NCI-H2107 (cell line): ENCODE measurements at regions not wholly inside any gene's neighbourhood (a gene's known extent, or its start where the extent isn't known, plus 50 kb on each side); places are given as distances from the start of the nearest gene placed in this dataset.
"Not testable (repeated sequence)": the region's sequence is repeated elsewhere in the genome, so short reads cannot be mapped to it uniquely, and the experiment has no call there.

Source experiments
- DNase-seq: peaks from one replicate; lab custom pipeline; 2025; lab: John Stamatoyannopoulos, UW

DNA sequence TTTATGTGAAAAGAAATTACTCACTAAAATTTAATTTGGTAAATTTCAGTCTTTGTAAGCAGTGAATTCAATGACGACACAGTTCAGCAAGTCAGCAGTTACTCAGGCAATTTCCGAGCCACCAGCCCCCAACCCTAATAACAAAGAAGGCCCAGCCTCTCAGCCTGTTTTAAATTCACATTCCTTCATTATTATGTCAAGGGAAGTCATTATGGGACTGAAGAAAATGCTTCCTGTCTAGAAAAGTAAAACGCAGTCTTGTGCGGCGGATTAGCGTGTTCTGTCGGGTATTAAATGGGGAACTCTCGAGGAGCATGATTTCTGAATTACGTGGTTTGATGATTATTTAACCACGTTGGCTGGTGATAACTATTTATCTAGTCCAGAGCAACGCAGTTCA lies 177.6 kb downstream of the AIPL1 start:
- no peak for DNase-seq

DNA sequence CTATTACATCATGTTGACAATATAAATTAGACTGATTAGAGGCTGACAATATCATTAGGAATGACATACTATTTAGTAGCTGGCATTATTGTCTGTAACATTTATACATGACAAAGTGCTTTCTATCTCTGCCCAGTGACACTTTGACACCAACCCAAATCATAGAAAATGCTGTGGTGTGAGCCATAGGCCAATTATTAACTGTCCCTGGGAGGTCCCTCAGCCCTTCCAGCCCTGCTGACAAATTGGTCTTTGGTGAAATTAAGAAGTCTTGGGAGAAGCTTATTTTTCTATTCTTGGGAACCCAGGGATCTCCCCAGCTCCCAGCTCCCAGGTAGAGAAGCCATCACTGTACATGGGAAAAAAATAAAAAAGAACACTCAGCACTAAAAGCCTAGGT lies 179.6 kb downstream of the AIPL1 start:
- no peak for DNase-seq

DNA sequence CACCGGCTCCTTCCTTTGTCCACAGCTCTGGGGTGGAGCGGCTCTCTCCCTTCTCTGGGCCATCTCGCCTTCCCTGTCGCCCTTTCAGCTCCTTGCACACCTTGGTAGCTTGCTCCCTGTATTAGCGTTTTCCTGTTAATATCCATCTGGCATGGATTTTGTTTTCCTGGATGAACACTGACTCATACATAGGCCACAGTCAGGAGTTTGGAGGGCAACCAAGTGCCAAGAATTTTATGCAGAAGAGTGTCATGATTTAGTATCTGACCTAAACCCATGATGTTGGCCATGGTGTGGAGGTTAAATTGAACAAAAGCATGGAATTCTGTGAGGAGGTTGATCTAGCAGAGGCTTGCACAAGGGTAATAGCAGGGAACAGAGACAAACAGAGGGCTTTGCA lies 180.9 kb downstream of the AIPL1 start:
- no peak for DNase-seq

GRCh38 chr17:6251640-6252039 lies 181.5 kb downstream of the WSCD1 start:
- DNase-seq, result not testable (repeated sequence)

- no peak for DNase-seq
Measured at GRCh38 chr17:6249732-6250131, 179.6 kb downstream of the WSCD1 start.

GRCh38 chr17:6248061-6248460 lies 177.9 kb downstream of the WSCD1 start:
- no peak for DNase-seq

- no peak for DNase-seq
Measured at GRCh38 chr17:6245301-6246177, 175.4 kb downstream of the WSCD1 start.

- DNase-seq, result no peak
Measured at GRCh38 chr17:6244796-6245195, 174.6 kb downstream of the WSCD1 start.

GRCh38 chr17:6244253-6244652 lies 174.1 kb downstream of the WSCD1 start:
- no peak for DNase-seq

DNA sequence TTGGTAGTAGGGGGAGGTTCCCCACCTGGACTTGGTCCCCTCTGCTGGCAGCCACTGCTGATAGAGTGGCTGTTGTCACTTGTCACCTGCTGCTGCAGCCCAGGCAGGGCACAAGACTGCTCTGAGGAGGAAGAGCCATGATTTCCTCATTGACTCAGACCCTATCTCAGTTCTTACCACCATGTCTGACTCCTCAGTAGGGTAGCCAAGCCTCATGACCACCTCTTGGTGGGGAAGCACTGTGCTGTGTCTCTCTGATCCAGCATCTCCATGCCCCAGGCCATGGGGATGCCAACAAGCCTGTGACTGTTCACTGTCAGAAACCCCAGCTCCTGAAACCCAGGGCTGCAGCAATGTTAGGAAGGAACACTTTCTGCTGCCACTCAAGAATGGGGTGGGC lies 173.0 kb downstream of the WSCD1 start:
- DNase-seq, result no peak

DNA sequence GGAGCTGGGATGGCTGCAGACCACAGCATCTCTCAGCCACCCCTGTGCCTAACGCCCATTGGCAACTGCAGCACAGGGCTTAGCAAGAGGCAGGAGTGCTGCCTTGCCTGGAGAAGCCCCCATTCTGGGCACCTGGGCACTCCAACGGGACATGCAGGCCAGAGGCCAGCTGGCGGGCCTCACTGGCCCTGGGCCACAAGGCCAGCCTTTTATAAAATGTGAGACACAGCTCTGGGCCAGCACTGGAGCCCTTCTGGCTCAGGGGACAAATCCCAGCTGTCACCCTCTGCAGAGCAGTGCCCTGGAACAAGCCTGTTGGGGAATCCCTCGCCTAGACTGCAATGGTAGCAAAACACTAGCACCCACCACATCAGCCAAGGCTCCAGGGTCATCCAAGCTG lies 171.8 kb downstream of the WSCD1 start:
- DNase-seq, result no peak

DNA sequence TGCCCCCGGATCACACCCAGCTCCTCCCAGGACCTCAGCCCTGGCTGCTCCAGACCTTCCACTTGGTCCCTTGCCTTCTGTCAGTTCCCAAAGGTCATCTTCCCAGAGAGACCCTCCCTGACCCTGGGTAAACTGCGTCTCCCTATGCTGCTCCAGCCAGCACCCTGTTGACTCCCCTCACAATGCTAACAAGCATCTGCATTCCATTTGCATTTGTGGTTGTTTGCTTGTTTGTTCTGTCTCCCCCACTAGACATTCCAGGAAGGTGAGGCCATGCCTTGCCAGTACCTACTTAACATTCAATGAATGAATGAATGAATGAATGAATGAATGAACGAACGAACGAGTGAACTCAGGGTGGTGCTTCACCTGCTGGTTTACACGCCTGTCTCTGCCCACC lies 171.2 kb downstream of the WSCD1 start:
- DNase-seq, result no peak

- no peak for DNase-seq
Measured at GRCh38 chr17:6240601-6241000, 170.4 kb downstream of the WSCD1 start.

DNA sequence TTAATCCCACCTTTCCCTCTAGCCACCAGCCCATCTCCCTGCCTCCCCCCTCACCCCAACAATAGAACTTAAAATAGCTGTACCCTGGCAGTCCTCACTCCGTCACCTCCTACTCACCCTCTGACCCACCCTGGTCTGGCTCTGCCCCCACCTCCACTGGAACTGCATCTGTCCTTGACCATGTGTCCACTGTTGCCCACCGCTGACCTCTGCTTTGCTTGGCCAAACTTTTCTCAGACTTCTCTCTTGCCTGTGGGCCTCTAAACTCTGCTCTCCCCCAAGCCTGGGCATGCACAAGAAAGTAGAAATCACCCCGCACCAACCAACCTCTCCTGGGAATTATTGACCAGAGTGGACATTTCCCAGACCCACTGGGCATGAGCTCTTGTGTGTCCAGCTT lies 169.8 kb downstream of the WSCD1 start:
- DNase-seq, result no peak

DNA sequence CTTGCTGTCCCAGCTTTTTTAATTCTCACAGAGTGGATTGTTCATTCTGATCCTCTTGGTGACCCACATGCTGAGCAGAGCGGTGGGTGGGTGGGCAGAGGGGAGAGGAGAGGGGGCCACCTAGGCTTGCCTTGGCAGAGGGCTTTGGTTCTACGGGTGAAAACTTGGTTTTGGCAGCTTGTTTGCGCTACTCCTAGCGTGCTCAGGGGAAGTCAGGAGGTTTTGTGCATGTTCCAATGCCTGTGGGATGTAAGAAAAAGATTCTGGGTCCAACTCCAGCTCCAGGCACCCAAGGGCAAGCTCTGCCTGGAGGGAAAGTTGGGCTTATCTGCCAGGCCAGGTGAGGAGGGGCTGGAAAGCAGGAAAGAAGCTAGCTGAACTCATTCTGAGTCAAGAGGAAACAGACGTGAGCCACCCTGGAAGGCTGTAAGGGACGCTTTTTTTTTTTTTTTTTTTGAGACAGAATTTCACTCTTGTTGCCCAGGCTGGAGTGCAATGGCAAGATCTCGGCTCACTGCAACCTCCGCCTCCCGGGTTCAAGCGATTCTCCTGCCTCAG lies 169.1 kb downstream of the WSCD1 start:
- DNase-seq, result no peak

GRCh38 chr17:6233856-6234255 lies 163.7 kb downstream of the WSCD1 start:
- no peak for DNase-seq

DNA sequence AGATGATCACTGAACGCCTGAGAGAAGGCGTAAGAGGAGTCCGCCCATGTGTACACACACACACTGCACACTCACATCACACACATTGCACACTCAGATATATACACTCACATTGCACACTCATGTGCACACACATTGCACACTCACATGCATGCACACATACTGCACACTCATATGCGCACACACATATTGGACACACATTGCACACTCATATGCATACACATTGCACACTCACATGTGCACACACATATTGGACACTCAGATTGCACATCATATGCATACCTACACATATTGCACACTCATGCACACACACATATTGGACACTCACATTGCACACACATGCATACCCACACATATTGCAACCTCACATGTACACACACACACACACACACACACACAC lies 163.2 kb downstream of the WSCD1 start:
- DNase-seq, result no peak

DNA sequence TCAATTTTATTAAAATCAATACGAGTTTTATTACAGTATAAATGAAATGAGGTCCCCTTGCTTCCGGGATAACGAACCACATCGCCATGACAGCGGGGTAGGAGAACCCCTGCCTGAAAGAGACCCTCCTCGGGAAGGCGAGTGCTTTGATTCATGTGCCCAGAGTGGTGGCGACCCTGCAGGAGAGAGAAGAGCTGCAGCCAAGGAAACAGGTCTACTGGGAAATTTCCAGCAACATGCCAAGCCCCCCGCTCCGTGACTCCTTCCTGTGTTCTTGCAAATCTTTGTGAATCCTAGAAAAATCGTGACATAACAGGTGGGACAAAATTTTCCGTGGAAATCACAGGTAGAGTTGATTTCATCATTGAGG lies 162.5 kb downstream of the WSCD1 start:
- no peak for DNase-seq

GRCh38 chr17:6231886-6232731 lies 161.9 kb downstream of the WSCD1 start:
- DNase-seq, result no peak

DNA sequence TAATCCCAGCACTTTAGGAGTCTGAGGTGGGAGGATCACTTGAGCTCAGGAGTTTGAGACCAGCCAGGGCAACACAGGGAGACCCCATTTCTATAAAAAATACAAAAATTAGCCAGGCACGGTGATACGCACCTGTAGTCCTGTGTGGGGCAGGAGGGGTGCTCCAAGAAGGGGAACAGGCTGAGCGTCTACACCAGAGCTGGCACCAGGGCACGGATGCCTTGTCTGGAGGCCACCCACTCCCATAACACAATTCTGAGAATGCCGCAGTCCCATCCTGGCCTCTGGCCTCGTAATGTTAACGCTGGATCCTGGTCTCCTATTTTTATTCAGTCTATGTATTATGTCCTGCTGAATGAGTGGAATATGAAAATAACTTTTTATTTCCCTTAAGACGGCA lies 161.3 kb downstream of the WSCD1 start:
- DNase-seq, result no peak

DNA sequence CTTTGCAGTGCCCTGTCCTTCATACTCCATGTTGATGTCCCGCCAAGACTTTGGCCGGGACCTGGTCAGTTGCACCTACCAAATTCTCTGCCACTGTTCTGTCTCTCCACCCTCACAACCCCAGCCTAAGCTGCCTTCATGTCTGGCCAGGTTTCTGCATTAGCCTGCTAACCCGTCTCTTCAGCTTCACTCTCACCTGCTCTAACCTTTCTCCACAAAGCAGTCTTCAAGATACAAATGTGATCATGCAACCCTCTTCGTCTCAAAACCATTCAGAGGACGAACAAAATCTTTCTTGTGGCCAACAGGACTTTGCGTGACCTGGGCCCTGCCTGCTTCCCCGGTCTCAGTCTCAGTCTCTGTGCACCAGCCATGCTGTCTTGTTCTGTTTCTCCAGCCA lies 148.2 kb downstream of the WSCD1 start:
- no peak for DNase-seq

DNA sequence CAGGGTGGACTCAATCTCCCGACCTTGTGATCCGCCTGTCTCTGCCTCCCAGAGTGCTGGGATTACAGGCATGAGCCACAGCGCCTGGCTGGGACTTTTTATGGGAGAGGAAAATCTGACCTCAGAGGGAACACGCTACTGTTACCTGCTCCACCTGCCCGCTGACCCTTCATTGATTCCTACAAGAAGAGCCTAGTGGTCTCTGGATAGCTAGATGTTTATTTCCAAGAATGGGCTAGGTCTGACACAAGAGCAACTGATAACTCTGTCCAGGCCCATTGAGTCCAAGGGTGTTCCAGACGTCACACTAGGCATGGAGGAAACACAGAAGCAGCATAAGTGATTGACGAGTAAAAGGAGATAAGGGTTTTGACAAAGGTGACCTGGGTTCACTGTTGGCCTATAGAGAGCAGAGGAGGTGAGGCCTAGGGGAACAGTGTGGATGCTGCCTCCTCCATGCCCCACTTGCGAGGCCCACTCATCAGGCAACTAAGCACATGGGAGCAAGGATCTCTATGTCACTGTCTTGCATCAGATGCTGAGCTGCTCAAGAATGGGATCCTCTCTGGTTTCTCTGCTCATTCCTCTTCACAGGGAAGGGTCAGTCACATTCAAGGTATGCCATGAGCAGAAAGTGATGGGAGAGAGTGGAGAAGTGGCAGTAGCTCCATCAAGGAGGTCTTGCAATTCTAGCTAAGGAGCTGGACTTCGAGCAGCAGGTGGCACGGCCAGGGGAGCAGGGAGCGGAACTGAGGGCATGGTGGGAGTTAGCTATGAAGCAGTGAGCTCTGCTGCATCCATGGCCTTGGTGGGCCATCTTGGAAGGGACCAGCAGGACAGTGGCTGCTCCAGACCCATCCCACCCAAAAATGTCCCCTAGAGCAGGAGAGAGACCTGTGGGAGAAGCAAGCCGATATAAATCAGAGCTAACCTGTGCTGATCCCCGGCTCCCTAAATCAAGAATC lies 145.2 kb downstream of the WSCD1 start:
- DNase-seq, result no peak
